H1 (cell line): ENCODE measurements at regions not wholly inside any gene's neighbourhood (a gene's known extent, or its start where the extent isn't known, plus 50 kb on each side); places are given as distances from the start of the nearest gene placed in this dataset.

Experiments used
- CHD7 ChIP-seq: fragments of 300-600 bp; sonication (generic); IDR thresholded peaks from 2 replicates; pipeline ENCODE4 v1.7.1; 2012; ENCODE audit warnings: low read length, moderate library complexity, mild to moderate bottlenecking, inconsistent platforms; ENCODE audit not compliant: insufficient replicate concordance
- KDM5A ChIP-seq: fragments of 200-600 bp; IDR thresholded peaks from 2 replicates; pipeline ENCODE4 v1.7.1; 2012; ENCODE audit warnings: mild to moderate bottlenecking, low read length, inconsistent platforms, mixed read lengths

DNA sequence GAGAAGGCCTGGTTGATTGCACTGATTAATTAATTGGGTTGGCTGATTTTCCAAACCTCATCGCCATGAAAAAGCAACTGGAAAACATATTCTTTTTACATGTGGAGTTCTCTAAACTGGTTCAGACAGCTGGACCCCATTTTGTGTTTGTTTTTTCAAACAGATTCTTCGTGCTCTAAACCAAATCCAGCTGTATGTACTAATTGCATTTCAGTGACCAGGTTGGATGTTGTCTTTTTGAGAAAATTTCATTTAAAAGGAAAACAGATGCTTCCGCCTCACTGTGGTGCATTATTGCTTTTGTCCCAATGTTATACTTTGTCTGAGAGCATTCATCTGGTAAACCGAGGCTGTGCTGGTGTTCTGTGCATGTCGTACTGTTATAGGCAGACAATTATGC lies 67.8 kb upstream of the LNX1 start (continued):
- TF ChIP-seq CHD7 = no peak
- no peak for TF ChIP-seq KDM5A
